ENCODE measurements at regions not wholly inside any gene's neighbourhood (a gene's known extent, or its start where the extent isn't known, plus 50 kb on each side); places are given as distances from the start of the nearest gene placed in this dataset.

DNA sequence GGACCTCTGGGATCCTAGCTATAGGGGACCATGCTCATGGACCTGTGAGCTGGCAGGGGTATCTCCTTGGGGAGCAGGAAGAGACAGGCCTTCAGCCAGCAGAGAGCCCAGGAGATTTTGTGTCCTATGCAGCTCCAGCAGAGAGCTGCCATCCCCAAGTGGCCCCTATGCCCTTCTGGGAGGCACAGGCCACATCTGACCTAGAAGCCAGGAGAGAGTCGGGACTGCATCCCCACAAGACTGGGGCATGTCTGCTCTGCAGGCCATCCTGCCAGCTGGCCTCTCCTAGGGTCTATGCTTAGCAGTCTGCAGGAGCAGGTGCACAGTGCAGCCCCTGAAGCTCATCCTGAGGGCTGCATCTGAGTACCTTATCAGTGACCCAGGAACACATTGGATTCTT lies 279.5 kb downstream of the KIF2B start:
- DNase-seq (ENCODE audit: low read depth in 1 of 2, low spot score in 2 of 2) (no peak), FAIRE-seq (no peak)
- no peak overlapping the region for H3K14ac ChIP-seq (ENCODE audit: insufficient read length)
- 91% methylated on average over 1 of the region's 1 CpG; no CpG with 5 or more reads in 1 of the 2 experiments for WGBS, 2 experiments (ENCODE audit: extremely low coverage in 1 of 2, insufficient coverage in 1 of 2, insufficient read length in 1 of 2, insufficient replicate concordance in 2 of 2, low coverage in 1 of 2, low lambda C conversion rate in 2 of 2, missing lambda C conversion rate in 1 of 2)
- ChIA-PET POLR2A (ENCODE audit: partially characterized antibody) (no interaction called here), CTCF (ENCODE audit: partially characterized antibody) (no interaction called here)
- no peaks in the 10 kb centered on the region for H3K79me2 ChIP-seq (ENCODE audit: control insufficient read depth in 1 of 2, insufficient read depth in 2 of 2, low read length in 2 of 2)
- no peak overlapping the region for H3K4me3 ChIP-seq (ENCODE audit: extremely low read depth in 1 of 4, insufficient read depth in 2 of 4, low read depth in 3 of 4, low read length in 4 of 4)
- H2BK12ac ChIP-seq (ENCODE audit: low read depth, low read length) = no peak overlapping the region
- no peak overlapping the region for H2AK5ac ChIP-seq (ENCODE audit: low read depth, low read length)
- no peaks in the 10 kb centered on the region for H3K36me3 ChIP-seq (ENCODE audit: control insufficient read depth in 2 of 4, insufficient read depth in 4 of 4, low read length in 3 of 4)
- H4K20me1 ChIP-seq (replicated peaks in 1 of 2; ENCODE audit: control insufficient read depth in 1 of 2, insufficient read depth in 2 of 2, low read length in 2 of 2) = no peaks in the 10 kb centered on the region
- no peak overlapping the region for H2BK20ac ChIP-seq (ENCODE audit: low read length)
- no peaks in the 10 kb centered on the region for H3K4me1 ChIP-seq (replicated peaks in 1 of 4; ENCODE audit: control insufficient read depth in 3 of 4, insufficient read depth in 4 of 4, low read length in 3 of 4)
- H4K91ac ChIP-seq (replicated peaks; ENCODE audit: insufficient read length, low read length) = no peak overlapping the region
- H3K18ac ChIP-seq (ENCODE audit: extremely low read depth, low read length) = no peak overlapping the region
- H2BK120ac ChIP-seq (replicated peaks; ENCODE audit: low read depth, low read length) = no peak overlapping the region
- no peak overlapping the region for H3K56ac ChIP-seq (replicated peaks; ENCODE audit: insufficient read length, low read depth, low read length)
- H3K4me2 ChIP-seq (ENCODE audit: insufficient read depth in 1 of 2, low read depth in 2 of 2, low read length in 2 of 2) = no peak overlapping the region
- no peak overlapping the region for H2AFZ ChIP-seq (ENCODE audit: low read length)
- H4K5ac ChIP-seq (ENCODE audit: insufficient read length, low read depth, low read length) = no peak overlapping the region
- no peak overlapping the region for H2BK15ac ChIP-seq (ENCODE audit: low read length)
- no peak overlapping the region for H3K27ac ChIP-seq (ENCODE audit: low read depth, low read length)
- H2BK5ac ChIP-seq (ENCODE audit: low read depth, low read length) = no peak overlapping the region
- H3K4ac ChIP-seq (replicated peaks; ENCODE audit: insufficient read length, low read depth, low read length) = no peak overlapping the region
- H3K79me1 ChIP-seq (ENCODE audit: low read depth, low read length) = no peaks in the 10 kb centered on the region
- no peaks in the 10 kb centered on the region for H3K23me2 ChIP-seq (ENCODE audit: low read depth, low read length)
- H3K9me3 ChIP-seq (ENCODE audit: insufficient read depth in 2 of 2, low read depth in 1 of 2, low read length in 1 of 2) = peaks cover 0 to 3% of the 10 kb centered on the region in 2 experiments; a peak in 1 of 4 replicates
- no peak overlapping the region for H4K8ac ChIP-seq (ENCODE audit: extremely low read depth, insufficient read depth, low read length)
- H3K9ac ChIP-seq (replicated peaks in 1 of 4; ENCODE audit: extremely low read depth in 1 of 4, low read depth in 3 of 4, low read length in 3 of 4) = no peak overlapping the region
- no peaks in the 10 kb centered on the region for H3K27me3 ChIP-seq (replicated peaks in 1 of 4; ENCODE audit: control insufficient read depth in 3 of 4, extremely low read depth in 1 of 4, insufficient read depth in 3 of 4, low read length in 3 of 4)
- no peak overlapping the region for H3K23ac ChIP-seq (ENCODE audit: insufficient read length)
- TF ChIP-seq EZH2 (IDR thresholded peaks at IDR 0.05; ENCODE audit: low read depth, low read length, severe bottlenecking) = no peak
- no peak for TF ChIP-seq SAP30 (IDR thresholded peaks at IDR 0.05; ENCODE audit: insufficient read depth, insufficient replicate concordance, low read length)
- TF ChIP-seq TEAD4 (IDR thresholded peaks at IDR 0.05; ENCODE audit: low read depth, low read length) = no peak
- no peak for TF ChIP-seq CREB1 (IDR thresholded peaks at IDR 0.05)
- TF ChIP-seq SIRT6 (IDR thresholded peaks at IDR 0.05; ENCODE audit: low read length) = no peak
- TF ChIP-seq RAD21 (IDR thresholded peaks at IDR 0.05 in 1 of 2, conservative IDR thresholded peaks at IDR 0.05 in 1 of 2; ENCODE audit: low read depth in 2 of 2, low read length in 2 of 2) = no peak
- TF ChIP-seq KDM4A (IDR thresholded peaks at IDR 0.05; ENCODE audit: low read depth, low read length, severe bottlenecking) = no peak
- no peak for TF ChIP-seq JUN (IDR thresholded peaks at IDR 0.05; ENCODE audit: low read depth, low read length)
- TF ChIP-seq CTCF (IDR thresholded peaks at IDR 0.05; ENCODE audit: control extremely low read depth in 1 of 3, insufficient read depth in 1 of 3, low read depth in 1 of 3, low read length in 3 of 3) = no peak
- TF ChIP-seq CHD1 (IDR thresholded peaks at IDR 0.05; ENCODE audit: low read depth, low read length) = no peak
- no peak for TF ChIP-seq SP2 (IDR thresholded peaks at IDR 0.05; ENCODE audit: low read length)
- no peak for TF ChIP-seq GTF2F1 (IDR thresholded peaks at IDR 0.05; ENCODE audit: borderline replicate concordance, low read depth, low read length)
- no peak for TF ChIP-seq POLR2AphosphoS5 (IDR thresholded peaks at IDR 0.05; ENCODE audit: low read depth, low read length)
